ENCODE measurements at regions not wholly inside any gene's neighbourhood (a gene's known extent, or its start where the extent isn't known, plus 50 kb on each side); places are given as distances from the start of the nearest gene placed in this dataset.
"Not testable (repeated sequence)": the region's sequence is repeated elsewhere in the genome, so short reads cannot be mapped to it uniquely, and the experiment has no call there.

DNA sequence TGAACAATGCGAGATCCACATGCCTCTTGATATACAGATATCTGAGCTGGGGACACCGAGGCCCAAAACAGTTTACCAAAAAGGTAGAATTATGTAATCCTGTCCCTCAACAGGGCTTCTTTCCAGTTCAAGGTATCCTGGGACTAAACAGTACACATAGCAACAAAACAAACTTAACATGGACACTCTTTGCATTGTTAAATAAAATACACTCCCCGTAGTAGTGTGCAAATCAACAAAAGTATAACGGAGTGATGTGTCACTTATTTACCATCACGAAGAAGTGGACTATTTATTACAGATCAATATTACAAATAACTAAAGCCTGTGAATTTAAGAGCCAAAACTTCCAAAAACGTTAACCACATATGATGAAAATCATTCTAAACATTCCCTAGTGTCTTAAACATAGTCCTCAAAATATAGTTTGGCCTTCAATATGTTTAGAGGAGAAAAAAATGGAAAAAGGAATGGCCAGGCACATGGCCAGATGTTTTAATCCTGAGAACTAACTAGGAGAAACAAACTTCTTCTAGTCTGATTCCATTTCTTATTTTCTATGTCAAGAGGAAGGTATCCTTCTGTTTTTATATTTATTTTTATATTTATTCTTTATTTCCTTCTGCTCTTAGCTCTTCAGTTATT lies 377.5 kb downstream of the OSR1 start:
- H3K4me1 Mint-ChIP-seq: no peaks in the 10 kb centered on the region
- H3K27ac Mint-ChIP-seq: no peak overlapping the region
- H3K27me3 Mint-ChIP-seq: no peaks in the 10 kb centered on the region

DNA sequence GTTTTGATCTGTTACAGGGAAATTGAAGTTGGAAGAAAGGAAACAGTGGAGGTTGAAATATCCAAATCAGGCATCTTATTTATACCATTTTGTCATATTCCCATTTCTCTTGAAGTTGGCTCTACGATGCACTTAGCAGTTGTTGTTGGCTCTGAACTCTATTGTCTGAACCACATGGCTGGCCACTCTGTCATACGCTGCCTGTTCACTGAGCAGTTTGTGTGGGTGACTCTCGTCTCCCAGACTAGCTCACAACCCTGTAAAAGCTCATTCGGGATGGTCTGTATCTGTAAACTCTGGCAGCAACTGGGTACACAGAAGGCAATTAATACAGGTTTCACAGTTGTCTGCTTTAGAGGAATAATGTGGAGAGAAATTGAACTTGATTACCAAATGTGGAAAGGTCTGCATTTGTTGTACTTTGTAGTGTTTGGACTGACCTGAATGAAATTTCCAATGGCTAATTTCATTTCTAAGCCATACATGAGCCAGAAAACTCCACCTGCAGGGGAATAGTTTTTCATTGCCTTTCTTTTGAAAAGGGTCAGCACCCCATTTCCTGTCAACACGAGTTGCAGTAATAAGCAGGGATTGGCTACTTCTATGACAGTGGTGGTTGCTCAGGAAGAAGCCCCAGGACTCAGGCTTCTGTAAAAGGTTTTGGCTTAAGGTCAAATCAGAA lies 378.2 kb downstream of the OSR1 start:
- no peak overlapping the region for H3K4me3 Mint-ChIP-seq
- H3K36me3 Mint-ChIP-seq: no peaks in the 10 kb centered on the region

More for the DNA sequence above, 377.5 kb downstream of the OSR1 start:
- H3K4me3 Mint-ChIP-seq: no peak overlapping the region
- CTCF ChIA-PET: no interaction called here
- no peaks in the 10 kb centered on the region for H3K36me3 Mint-ChIP-seq
- H3K9me3 Mint-ChIP-seq: peaks cover 6% of the 10 kb centered on the region
- DNase-seq: no peak

DNA sequence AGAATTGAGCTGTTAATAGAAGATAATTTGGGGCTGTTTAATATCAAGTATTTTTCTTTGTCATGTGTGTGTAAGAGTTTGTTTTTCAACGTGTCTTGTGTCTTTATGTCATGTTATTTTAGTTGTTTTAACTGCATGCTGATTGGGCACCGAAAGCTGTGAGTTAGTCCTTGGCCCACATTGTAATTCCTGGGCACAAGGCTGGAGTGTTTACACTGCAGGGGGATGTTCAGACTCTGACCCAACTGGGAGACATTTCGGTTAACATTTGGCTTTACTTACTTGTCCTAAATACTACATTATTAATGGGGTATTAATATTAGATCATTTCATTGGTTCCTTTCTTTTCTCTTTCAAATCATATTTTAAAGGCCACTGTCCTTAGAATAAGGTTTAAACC lies 381.0 kb downstream of the OSR1 start:
- no peak overlapping the region for H3K27ac Mint-ChIP-seq
- H3K4me3 Mint-ChIP-seq: no peak overlapping the region
- H3K4me1 Mint-ChIP-seq: no peaks in the 10 kb centered on the region
- DNase-seq: no peak
- CTCF ChIA-PET: no interaction called here
- H3K27me3 Mint-ChIP-seq: no peaks in the 10 kb centered on the region
- H3K36me3 Mint-ChIP-seq: no peaks in the 10 kb centered on the region
- H3K9me3 Mint-ChIP-seq: peaks cover 6% of the 10 kb centered on the region

More for the DNA sequence above, 378.2 kb downstream of the OSR1 start:
- Mint-ChIP-seq H3K9me3 (peaks cover 6% of the 10 kb centered on the region), H3K27me3 (no peaks in the 10 kb centered on the region), H3K4me1 (no peaks in the 10 kb centered on the region), H3K27ac (no peak overlapping the region)
- no peak for DNase-seq
- CTCF ChIA-PET: no interaction called here

GRCh38 chr2:18976168-18976961 lies 382.1 kb downstream of the OSR1 start:
- no peaks in the 10 kb centered on the region for H3K36me3 Mint-ChIP-seq
- H3K27ac Mint-ChIP-seq: no peak overlapping the region
- H3K4me3 Mint-ChIP-seq: no peak overlapping the region
- H3K27me3 Mint-ChIP-seq: no peaks in the 10 kb centered on the region
- peaks cover 6% of the 10 kb centered on the region for H3K9me3 Mint-ChIP-seq
- CTCF ChIA-PET: no interaction called here
- no peak for DNase-seq
- H3K4me1 Mint-ChIP-seq: no peaks in the 10 kb centered on the region

- Mint-ChIP-seq H3K36me3 (no peaks in the 10 kb centered on the region), H3K27ac (no peak overlapping the region), H3K27me3 (no peaks in the 10 kb centered on the region), H3K9me3 (peaks cover 6% of the 10 kb centered on the region), H3K4me3 (no peak overlapping the region), H3K4me1 (no peaks in the 10 kb centered on the region)
- CTCF ChIA-PET: no interaction called here
- no peak for DNase-seq
These were observed 382.8 kb downstream of the OSR1 start for GRCh38 chr2:18975506-18976167.

DNA sequence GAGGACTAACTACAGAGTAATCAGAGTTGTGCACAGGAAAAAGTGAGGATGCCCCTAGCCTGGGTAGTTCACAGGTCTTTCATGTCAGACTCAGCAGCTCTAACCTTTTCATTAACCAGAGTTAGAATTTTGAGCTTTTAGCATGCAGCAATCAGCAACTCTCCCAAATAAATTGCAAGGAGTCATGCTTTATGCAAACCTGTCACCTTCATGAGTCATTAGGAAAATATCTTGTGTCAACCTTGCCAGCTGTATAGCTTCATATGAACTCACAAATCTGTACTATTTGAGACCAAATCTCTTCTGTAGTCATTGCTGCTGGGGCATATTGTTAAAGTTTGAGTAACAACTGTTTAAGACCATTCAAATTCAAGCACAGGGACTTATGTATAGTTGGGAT lies 382.3 kb upstream of the NT5C1B start:
- Mint-ChIP-seq H3K4me1 (no peaks in the 10 kb centered on the region), H3K4me3 (no peak overlapping the region), H3K36me3 (no peaks in the 10 kb centered on the region), H3K27me3 (no peaks in the 10 kb centered on the region), H3K9me3 (peaks cover 4% of the 10 kb centered on the region), H3K27ac (no peak overlapping the region)
- no peak for DNase-seq
- CTCF ChIA-PET: no interaction called here

DNA sequence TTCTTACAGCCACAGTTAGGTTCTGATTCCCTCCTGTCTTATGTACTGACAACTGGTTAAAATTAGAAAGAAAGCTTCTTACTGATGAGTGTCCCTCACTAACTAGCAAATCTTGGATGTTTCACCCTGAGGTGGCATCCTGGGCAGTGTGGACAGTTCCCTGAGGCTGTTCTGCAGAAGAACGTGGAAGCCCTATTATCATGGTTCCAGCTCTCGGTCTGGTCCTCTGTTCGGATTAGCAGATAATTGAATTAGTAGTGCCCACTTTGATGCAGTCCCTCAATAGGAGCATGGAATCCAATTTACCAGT lies 381.7 kb upstream of the NT5C1B start:
- Mint-ChIP-seq H3K36me3 (no peaks in the 10 kb centered on the region), H3K4me3 (no peak overlapping the region), H3K27me3 (no peaks in the 10 kb centered on the region), H3K9me3 (no peaks in the 10 kb centered on the region), H3K27ac (no peak overlapping the region), H3K4me1 (no peaks in the 10 kb centered on the region)
- DNase-seq: no peak
- CTCF ChIA-PET: no interaction called here

DNA sequence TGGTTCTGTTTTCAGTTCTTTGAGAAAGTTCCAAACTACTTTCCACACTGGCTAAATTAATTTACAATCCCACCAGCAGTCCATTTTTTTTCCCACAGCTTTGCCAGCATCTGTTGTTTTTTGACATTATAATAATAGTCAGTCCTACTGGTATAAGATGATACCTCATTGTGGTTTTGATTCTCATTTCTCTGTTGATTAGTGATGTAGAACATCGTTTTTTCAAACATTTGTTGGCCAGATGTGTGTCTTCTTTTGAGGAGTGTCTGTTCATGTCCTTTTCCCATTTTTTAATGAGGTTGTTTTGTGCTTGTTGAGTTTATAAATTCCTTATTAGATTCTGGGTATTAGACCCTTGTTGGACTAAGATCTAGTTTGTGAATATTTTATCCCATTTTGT lies 376.8 kb upstream of the NT5C1B start:
- H3K27ac Mint-ChIP-seq: no peak overlapping the region
- no peak overlapping the region for H3K4me3 Mint-ChIP-seq
- CTCF ChIA-PET: no interaction called here
- no peaks in the 10 kb centered on the region for H3K4me1 Mint-ChIP-seq
- no peak for DNase-seq
- H3K9me3 Mint-ChIP-seq: no peaks in the 10 kb centered on the region
- no peaks in the 10 kb centered on the region for H3K36me3 Mint-ChIP-seq
- H3K27me3 Mint-ChIP-seq: no peaks in the 10 kb centered on the region

DNA sequence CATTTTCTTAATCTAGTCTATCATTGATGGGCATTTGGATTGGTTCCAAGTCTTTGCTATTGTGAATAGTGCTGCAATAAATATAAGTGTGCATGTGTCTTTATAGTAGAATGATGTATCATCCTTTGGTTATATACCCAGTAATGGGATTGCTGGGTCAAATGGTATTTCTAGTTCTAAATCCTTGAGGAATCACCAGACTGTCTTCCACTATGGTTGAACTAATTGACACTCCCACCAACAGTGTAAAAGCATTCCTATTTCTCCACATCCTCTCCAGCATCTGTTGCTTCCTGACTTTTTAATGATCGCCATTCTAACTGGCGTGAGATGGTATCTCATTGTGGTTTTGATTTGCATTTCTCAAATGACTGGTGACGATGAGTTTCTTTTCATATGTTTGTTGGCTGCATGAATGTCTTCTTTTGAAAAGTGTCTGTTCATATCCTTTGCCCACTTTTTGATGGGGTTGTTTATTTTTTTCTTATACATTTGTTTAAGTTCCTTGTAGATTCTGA lies 374.4 kb upstream of the NT5C1B start:
- H3K9me3 Mint-ChIP-seq, H3K27me3 Mint-ChIP-seq, H3K4me1 Mint-ChIP-seq, DNase-seq, H3K27ac Mint-ChIP-seq, CTCF ChIA-PET, H3K36me3 Mint-ChIP-seq, H3K4me3 Mint-ChIP-seq: not testable (repeated sequence)

- Mint-ChIP-seq H3K9me3 (no peaks in the 10 kb centered on the region), H3K4me1 (no peaks in the 10 kb centered on the region), H3K27me3 (no peaks in the 10 kb centered on the region), H3K36me3 (no peaks in the 10 kb centered on the region), H3K27ac (no peak overlapping the region), H3K4me3 (no peak overlapping the region)
- CTCF ChIA-PET: no interaction called here
- no peak for DNase-seq
These were observed 372.6 kb upstream of the NT5C1B start for GRCh38 chr2:18961991-18962421.

DNA sequence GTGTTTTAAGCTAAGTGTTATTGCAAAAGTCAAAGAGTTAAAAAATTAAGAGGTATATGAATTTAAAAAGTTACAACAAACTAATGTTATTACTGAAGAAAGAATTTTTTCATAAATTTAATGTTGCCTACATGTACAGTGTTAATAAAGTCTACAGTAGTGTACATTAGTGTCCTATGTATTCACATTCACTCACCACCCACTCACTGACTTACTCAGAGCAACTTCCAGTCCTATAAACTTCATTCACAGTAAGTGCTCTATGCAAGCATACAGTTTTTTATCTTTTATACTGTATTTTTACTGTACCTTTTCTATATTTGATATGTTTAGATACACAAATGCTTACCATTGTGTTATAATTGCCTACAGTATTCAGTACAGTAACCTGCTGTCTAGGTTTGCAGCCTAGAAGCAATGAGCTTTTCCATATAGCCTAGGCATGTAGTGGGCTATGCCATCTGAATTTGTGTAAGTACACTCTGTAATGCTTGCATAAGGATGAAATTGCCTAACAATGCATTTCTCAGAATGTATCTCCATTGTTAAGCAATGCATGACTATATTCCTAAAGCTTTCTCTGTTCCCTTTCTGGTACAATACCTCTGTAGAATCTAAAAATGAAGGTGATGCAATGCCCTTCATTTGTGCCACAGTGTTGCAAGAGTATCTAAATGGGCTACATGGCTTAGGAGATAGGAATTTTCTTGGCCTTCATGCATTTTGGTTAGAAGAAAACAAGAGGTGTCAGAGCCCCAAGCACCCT lies 370.8 kb upstream of the NT5C1B start:
- no peak for DNase-seq
- no peak overlapping the region for H3K27ac Mint-ChIP-seq
- H3K4me1 Mint-ChIP-seq: no peaks in the 10 kb centered on the region
- CTCF ChIA-PET: no interaction called here
- no peaks in the 10 kb centered on the region for H3K36me3 Mint-ChIP-seq
- H3K27me3 Mint-ChIP-seq: no peaks in the 10 kb centered on the region
- H3K4me3 Mint-ChIP-seq: no peak overlapping the region
- no peaks in the 10 kb centered on the region for H3K9me3 Mint-ChIP-seq

DNA sequence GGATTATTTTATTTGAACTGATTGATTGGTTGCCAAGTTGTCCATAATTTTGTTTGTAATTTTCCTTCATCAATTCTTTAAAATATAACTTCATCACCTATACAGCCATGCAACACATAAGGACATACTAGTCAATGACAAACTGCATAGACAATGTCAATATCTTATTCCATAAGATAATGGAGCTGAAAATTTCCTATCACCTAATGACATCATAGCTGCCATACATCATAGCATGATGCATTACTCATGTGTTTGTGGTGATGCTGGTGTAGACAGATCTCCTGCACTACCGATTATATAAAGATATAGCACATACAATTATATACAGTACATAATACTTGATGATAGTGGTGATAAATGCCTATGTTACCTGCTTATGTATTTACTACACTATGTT lies 369.8 kb upstream of the NT5C1B start:
- CTCF ChIA-PET: no interaction called here
- Mint-ChIP-seq H3K9me3 (no peaks in the 10 kb centered on the region), H3K4me3 (no peak overlapping the region), H3K36me3 (no peaks in the 10 kb centered on the region), H3K4me1 (no peaks in the 10 kb centered on the region), H3K27ac (no peak overlapping the region), H3K27me3 (no peaks in the 10 kb centered on the region)
- DNase-seq: no peak

- Mint-ChIP-seq H3K4me1 (no peaks in the 10 kb centered on the region), H3K4me3 (no peak overlapping the region), H3K27me3 (no peaks in the 10 kb centered on the region), H3K27ac (no peak overlapping the region), H3K9me3 (no peaks in the 10 kb centered on the region), H3K36me3 (no peaks in the 10 kb centered on the region)
- CTCF ChIA-PET: no interaction called here
- no peak for DNase-seq
These were observed 368.5 kb upstream of the NT5C1B start for GRCh38 chr2:18957909-18958308.

DNA sequence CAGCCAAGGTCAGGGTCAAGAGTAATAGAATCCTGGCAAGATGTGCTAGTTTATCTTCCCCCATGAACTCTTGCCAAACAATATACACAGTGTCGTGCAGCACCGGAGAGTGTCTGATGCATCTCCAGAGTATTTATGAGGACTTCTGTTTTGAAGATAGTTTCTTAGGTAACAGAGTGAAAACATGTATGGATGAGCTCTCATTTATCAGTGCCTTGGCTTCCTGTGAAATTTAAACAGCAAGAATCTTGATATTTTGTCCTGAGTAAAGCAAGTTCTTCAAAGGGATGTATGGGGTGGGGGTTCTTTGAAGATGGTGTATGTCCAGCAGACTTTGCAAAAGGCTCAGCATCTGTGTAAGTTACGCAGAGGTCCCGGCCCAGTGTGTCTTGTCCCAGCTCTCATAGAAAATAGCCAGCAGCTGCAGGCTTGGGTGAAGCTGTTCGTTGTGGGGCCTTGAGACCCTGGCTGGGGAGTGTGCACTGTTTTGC lies 361.0 kb upstream of the NT5C1B start:
- DNase-seq: no peak
- Mint-ChIP-seq H3K27ac (no peak overlapping the region), H3K9me3 (no peaks in the 10 kb centered on the region), H3K4me3 (no peak overlapping the region), H3K4me1 (no peaks in the 10 kb centered on the region), H3K27me3 (no peaks in the 10 kb centered on the region), H3K36me3 (no peaks in the 10 kb centered on the region)
- CTCF ChIA-PET: no interaction called here
